ENCODE measurements at regions not wholly inside any gene's neighbourhood (a gene's known extent, or its start where the extent isn't known, plus 50 kb on each side); places are given as distances from the start of the nearest gene placed in this dataset.
"Not testable (repeated sequence)": the region's sequence is repeated elsewhere in the genome, so short reads cannot be mapped to it uniquely, and the experiment has no call there.

DNA sequence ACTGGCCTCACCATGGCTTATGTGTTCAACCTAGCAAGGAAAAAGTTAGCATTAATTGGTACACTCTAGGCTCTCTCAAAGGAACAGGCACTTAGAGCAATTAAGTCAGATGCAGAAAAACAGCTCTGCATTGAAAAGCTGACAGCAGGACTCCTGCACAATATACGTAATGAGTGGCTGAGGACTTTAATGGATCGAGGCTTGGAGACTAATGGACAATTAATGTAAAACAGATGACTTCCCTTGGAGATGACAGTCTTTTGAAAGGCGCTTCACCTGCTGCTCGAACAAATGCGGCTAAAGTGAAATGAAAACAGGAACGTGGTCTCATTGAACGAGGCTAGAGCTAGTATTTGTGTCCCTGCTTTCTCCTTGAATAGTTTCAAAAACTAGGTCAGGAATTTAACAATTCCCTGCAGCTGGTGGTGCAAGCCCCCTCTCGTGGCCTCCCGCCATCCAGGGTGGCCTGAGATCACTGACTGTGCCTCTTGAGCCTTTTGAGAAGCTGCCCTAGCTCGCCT, 137.1 kb downstream of the ELOVL4 start:
- DNase-seq (ENCODE audit: low read depth in 2 of 2) = no peak

DNA sequence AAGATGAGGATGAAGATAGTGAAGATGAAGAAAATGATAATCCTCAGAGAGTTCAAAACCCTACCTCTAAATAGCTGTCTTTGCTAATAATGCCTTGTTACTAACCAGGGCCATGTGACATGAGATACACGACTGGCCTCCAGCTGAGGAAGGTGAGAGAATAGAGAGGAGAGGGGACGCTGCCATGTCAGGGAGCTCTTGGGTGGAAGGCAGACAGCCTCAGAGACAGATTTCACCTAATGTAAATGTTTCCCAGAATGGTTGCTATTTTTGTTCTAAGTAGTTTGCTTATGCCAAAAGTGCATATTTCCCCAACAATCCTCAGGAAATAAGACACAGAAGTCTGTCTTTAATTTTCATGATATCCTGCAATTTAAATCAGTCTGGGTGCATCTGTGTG, 138.4 kb downstream of the ELOVL4 start:
- no peak for DNase-seq (ENCODE audit: low read depth in 2 of 2)

DNA sequence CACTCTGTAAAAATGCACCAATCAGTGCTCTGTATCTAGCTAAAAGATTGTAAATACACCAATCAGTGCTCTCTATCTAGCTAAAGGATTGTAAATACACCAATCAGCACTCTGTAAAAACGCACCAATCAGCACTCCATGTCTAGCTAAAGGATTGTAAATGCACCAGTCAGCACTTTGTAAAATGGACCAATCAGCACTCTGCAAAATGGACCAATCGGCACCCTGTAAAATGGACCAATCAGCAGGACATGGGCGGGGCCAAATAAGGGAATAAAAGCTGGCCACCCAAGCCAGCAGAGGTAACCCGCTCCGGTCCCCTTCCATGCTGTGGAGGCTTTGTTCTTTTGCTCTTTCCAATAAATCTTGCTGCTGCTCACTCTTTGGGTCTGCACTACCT, 140.7 kb downstream of the ELOVL4 start:
- DNase-seq (ENCODE audit: low read depth in 2 of 2) = not testable (repeated sequence)

DNA sequence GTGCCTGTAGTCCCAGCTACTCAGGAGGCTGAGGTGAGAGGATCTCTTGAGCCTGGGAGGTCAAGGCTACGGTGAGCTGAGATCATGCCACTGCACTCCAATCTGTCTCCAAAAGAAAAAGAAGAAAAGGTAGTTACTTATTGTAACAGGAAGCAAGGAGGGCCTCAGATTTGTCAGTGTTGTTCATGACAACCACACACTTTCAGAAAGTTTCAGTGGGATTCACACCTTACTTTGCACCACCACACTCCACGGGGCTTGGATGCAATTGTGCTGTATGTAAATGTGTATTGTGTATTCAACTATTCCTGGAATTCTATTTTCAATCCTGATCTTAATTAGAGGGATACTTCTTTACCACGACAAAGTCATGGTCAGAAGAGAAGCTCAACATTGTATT, 142.6 kb downstream of the ELOVL4 start:
- no peak for DNase-seq (ENCODE audit: low read depth in 2 of 2)

DNA sequence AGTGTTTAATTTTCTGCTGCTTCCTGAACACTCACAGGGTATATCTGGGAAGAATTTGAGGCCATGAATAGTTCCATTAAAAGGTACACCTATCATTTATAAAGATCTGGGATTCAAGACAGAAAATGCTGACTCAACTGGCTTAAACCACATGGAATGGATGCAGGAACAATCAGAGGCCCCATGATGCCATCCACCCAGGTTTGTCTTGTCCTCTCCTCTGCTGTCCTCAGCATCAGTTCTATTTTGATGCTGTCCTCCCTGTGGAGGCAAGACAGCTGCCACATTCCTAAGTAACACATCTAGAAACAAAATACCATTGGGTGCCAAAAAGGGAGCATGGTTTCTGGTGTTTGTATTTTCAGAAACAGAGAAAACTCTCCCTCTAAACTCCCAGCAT, 143.4 kb downstream of the ELOVL4 start:
- DNase-seq (ENCODE audit: low read depth in 2 of 2) = no peak

DNA sequence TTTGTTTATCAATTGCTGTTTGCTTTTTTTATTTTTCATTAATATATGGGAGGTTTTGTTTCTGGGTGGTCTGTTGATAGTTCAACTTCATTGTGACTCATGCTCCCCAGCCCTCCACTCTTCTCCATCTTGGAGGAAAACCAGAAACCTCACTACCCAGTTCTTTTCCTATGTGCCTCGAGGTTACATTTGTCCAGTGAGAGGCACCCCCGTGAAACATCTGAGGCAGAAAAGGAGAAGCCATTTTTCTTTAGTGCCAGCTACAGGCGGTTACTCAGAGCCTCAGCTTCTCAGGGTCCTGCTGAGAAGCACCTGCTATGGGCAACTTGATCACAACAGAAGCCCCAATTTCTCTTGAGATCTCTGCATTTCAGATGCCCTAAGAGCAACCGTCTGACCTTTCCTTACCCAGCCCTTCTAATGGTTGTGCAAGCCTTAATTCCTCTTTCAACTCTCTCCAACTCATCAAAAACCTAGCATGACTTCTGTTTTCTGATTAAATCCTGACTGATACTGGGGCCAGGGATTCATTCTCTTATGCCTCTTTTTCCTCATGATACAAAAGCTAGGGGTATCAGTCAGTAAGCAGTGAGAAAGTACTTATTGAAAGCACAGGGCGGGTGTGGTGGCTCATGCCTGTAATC, 144.6 kb downstream of the ELOVL4 start:
- DNase-seq (ENCODE audit: low read depth in 2 of 2) = no peak

DNA sequence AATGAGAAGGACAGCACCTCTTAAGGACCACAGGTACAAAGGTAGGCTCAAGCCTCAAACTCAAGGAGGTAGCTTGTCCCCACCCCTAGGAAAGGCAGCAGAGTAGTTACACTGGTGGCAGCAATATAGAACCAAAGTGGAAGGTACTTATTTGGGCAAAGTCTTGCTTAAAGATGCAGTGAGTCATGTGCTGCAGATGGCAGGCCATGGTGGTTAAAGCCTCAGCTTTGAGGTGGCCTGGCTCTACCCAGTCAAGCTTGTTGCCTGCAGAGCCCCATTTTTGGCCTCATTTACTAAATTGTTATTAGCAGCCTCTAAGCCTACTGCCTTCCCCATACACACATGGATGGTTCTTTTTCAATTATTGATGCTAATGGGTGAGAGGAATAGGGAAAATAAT, 146.0 kb downstream of the ELOVL4 start:
- DNase-seq (ENCODE audit: low read depth in 2 of 2) = no peak

DNA sequence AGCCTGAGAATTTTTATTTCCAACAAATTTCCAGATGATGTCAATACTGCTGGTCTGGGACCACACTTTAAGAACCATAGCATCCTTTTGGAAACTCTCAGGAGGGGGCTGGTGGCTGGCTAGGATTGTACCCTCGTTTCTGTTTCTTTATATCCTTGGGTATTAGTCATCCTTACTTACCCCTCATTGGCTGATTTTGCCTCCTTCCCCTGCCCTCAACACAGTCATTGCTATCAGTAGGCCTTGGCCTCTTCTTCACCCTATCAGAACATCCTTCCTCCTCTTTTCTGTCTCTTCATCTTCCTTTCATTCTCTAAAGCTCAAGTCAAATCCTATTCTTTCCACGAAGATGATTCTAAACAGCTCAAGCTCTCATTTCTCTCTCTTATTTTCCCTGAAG, 148.5 kb downstream of the ELOVL4 start:
- DNase-seq (ENCODE audit: low read depth in 2 of 2) = no peak

DNA sequence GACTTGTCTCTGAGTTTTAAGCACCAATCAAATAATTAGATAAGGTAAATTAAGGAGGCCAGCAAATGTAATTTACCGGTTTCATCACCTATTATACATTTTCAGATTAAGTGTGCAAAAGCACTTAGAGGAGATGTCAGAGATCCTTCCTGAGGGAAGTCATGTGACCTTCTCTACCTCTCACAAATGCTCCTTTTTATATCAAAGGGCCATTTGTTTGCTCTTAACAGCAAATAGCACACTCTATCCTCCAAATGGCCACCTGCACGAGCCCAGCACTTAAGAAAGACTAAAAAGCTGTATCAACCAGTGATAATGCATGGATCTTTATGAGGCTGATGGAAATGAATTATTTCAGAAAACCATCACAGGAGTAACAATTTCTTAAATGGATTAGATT, 149.4 kb downstream of the ELOVL4 start:
- no peak for DNase-seq (ENCODE audit: low read depth in 2 of 2)

DNA sequence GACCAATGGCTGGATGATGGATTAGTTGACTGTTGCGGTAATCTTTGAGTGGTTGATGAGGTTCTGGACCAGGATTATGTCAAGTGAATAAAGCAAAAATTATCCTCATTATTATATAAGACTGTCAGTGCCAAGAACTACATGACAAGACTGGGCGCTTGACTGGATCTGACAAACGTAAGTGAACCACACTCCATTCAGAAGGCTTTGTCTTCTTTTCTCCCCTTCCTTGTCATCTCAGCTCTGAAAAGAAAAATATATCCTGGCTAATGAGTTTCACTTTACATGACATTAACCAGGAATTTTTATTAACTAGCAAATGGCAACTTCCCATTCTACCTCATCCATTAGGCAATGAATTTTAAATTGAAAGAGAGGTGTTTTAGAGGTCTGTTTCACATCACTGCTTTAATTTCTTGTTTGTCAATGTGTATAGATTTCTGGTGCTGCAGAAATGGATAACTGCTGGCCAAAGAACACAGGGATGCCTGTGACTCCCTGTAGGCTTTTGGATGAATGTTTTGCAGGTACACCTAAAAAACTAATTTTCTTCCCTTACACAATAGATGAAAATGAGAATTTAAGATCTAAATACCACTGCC, 150.1 kb downstream of the ELOVL4 start:
- DNase-seq (ENCODE audit: low read depth in 2 of 2) = no peak

DNA sequence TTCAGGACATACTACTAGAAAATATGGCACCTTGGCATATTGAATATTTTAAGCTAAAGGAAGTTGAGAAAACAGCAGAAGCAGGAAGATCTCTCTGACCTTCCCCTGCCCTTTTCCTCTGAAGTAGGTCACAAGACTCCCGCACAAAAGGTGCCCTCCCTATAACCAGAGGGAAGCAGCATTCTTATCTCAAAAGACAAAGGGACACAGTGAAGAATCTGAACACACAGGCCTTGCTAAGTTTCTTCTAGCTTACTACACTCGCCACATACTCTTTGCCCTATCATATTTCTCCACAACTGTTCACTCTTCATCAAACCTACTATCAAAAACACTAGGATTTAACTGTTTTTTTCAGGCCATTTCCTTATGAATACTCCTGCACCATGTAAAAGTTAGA, 151.2 kb downstream of the ELOVL4 start:
- DNase-seq (ENCODE audit: low read depth in 2 of 2) = no peak

DNA sequence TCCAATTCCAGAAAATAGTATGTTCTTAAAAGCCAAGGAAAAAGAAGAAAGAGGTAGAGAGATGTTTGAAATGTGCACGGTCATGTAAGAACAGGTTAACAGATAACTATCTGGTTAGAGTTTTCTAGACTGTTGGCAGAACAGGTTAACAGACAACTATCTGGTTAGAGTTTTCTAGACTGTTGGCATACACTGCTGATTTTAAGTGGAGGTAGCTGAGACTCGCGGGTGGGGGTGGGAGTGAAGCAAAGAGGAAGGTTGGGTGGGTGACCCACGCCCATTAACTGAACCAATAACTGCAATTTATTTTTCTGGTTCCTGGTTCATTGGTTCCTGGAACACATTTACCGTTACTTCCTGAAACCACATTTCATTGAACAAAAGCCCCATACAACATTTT, 157.5 kb downstream of the ELOVL4 start:
- DNase-seq (ENCODE audit: low read depth in 2 of 2) = no peak

DNA sequence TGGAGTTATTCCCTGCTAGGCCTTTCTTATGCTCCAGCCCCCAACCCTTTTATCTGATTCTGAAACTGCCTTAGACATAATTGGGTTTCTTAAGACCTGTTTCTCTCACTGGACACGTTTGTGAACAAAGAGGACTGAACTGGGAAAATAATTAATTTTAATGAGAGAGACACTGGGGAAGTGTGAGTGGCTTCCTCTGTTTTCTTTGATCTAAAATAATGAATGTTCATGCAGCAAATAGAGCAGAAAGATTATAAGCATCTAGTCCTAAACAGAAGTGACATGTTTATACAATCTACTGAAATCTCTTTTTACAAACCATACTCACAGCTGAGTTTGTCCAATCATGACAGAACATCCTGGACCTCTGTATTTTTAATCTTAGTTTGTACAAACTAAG, 157.6 kb downstream of the SH3BGRL2 start:
- no peak for DNase-seq (ENCODE audit: low read depth in 2 of 2)

DNA sequence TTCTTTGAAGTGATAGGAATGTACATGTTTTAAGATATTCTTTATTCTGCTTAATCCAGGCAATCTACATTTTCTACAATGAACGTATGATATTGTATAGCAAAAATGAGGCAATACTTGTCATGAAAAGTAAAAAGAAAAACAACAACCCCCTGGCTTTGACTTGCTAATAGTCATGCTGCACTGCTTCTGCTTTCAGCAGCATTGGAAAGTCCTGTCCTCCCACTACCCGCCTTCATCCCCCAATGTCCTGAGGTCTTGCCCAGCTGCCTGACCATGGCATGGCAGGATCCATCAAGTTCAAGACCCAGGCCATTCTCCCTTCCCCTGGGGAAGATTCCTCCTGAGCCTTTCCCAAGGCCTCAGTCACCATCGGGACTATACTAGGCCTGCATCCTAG, 156.5 kb downstream of the SH3BGRL2 start:
- DNase-seq (ENCODE audit: low read depth in 2 of 2) = no peak

DNA sequence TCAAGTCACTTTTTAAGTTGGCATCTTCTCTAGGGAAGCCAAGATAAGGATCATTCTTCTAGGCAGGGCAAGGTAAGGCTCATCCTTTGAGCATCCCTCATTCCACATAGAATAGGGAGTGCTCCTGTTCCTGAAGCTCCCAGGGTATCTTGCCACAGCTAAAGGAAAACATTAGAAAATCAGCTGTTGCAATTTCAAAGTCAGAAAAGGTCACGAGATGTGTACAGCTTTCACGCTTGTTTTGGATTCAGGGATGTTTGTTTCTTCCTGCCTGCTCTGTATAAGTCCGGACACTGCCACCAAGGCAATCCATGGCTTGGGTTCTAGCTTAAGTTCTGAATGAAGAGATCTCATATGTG, 153.2 kb downstream of the SH3BGRL2 start:
- DNase-seq (ENCODE audit: low read depth in 2 of 2) = no peak

DNA sequence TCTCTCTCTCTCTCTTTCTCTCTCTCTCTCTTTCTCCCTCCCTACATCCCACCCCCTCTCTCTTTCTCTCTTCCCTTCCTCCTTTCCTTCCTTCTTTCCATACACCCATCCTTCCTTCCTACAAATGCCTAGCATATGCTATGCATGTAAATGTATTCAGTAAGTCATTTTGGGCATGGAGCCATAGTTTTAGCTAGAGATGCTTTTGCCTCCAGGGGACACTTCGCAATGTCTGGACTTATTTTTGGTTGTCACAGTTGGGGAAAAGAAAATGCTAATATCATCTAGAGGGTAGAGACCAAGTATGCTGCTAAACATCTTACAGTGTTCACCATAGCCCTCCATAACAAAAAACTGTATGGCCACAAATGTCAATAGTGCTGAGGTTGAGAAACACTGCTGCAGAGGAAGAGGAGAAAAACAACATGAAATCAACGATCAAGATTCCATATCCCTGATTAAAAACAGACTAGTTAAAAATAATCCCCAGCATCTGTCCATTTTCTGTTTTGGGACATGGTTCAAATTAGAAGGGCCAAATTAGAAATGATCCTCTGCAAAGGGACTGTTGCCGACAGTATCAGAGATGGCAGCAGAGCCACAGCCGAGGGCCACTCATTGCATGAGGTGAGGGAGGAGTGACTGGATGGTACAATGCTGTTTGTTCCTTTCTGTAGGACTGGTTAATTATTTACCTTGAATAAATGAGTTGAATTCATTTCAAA, 152.7 kb downstream of the SH3BGRL2 start:
- no peak for DNase-seq (ENCODE audit: low read depth in 2 of 2)

DNA sequence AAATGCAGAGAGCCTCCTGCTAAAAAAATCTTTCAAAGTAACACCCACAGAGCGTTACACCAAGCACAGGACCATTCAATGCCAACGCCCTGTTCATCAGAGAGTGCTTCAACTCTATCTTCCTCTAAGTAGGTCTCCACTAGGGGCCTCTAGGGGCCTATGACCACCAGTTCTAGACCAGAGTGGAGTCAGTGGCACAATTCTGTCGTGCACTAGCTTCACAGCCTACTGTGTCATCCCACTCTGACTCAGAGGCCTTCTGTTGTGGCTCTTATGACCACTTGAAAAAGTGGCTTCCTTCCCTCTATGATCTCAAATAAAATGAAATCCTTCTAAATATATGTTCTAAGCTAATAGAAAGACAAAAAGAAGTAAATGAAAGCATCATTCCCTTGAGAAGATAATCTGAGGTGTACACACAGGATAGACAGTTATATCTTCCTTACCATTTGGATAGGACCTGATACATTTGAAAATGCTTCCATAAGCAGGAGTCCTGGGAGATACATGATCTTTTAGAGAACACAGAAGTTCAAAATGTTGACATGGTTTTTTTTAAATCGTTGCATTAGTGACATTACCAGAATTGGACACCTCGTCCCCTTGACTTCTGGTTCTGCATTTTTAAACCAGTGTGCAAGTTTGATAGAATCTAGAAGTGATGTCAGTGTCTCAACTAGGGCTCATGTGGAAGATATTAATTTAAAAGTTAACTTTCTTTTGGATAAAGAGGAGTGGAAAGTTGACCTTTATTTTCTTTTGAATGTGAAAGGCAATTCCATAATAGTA, 151.9 kb downstream of the SH3BGRL2 start:
- DNase-seq (ENCODE audit: low read depth in 2 of 2) = no peak

DNA sequence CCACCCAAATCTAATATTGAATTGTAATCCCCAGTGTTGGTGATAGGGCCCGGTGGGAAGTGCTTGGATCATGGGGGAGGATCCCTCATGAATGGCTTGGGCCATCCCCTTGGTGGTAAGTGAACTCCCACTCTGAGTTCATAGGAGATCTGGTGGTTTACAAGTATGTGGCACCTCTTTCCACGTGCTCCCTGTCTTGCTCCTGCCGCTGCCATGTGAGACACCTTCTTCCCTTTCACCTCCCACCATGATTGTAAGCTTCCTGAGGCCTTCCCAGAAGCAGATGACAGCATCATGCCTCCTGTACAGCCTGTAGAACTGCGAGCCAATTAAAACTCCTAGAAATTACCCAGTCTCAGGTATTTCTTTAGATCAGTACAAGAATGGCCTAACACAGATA, 150.8 kb downstream of the SH3BGRL2 start:
- no peak for DNase-seq (ENCODE audit: low read depth in 2 of 2)

DNA sequence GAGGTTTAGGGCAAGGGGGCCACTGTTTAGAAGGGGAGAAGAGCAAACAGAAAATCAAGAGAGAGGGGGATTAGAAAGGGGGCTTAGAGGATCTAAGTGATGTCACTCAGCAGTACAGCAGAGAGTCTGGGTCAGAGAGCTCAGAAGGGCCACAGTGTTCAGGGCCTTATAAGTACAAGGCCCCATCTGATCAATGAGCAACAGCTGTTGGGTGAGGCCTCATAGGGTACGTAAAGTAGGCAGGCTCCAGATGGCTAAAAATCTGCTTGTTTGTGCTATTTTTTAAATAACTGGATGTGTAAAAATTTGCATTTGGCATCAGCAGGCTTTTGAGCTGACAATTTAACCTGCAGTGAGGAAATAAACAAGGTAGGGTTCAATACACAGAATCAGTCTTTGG, 149.8 kb downstream of the SH3BGRL2 start:
- no peak for DNase-seq (ENCODE audit: low read depth in 2 of 2)

DNA sequence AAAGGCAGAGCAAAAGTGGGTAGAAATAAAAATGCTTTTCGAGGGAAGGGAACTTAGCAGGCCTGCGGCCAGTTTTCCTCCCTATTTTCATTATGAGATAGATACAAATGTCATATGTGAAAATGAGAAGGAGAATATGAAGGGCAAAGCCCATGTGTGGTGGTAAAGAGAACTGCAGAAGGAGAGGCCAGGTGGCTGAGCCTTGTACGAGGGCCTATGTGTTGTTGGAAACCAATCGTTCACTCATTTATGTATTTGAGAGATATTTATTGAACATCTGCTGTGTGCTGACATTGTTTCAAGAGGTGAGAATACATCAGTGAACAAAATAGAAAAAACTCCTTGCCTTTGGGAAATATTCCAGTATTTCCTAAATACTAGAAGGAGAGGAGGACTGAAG, 147.7 kb downstream of the SH3BGRL2 start:
- DNase-seq (ENCODE audit: low read depth in 2 of 2) = no peak

DNA sequence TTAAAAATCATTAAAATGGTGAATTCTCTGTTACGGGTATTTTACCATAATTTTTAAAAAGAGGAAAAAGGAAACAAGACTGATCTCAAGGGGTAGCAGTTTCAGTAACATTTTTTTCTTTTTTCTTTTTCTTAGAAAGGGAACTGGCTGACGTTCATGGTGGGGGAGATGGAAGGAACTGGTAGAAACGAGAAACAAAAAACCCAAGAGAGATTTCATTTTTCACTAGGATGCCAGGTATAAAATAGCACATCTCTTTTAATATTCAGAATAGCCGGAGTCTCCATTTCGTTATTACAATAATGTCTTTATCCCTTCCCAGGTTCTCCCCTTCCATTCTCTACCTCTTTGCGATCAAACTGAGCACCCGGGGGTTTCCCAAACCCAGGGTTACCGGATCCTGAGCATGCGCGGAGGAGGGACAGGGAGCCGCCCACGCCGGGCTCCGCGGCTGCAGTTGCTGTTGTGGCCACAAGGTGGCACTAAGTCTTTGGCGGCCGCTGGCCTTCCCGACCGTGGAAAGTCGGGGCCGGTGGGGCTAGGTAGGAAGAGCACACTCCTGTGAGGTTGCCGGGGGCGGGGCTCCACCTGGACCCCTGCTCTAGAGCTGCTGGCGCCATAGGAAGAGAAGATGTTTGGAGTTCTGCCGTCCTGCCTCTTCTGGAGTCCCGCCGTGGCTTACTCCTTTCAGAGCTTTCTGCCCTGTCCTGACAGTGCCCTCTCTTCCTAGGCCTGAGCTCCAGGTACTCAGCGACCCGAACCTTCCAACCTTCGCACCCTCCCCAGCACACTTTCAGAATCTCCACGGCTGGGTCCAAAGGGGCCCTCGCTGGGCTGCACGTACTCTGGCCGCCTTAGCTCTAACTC, 146.8 kb downstream of the SH3BGRL2 start:
- peak; percentile 67 to 75 for DNase-seq (ENCODE audit: low read depth in 2 of 2)
